HepG2 (cell line): ENCODE measurements at regions not wholly inside any gene's neighbourhood (a gene's known extent, or its start where the extent isn't known, plus 50 kb on each side); places are given as distances from the start of the nearest gene placed in this dataset.
A peak's percentile ranks its signal among the peaks of the same experiment; 100 is the strongest.

ENCODE experiments used
- AGO1 ChIP-seq: fragments of 200-400 bp; formaldehyde crosslinking; IDR thresholded peaks from 2 replicates; pipeline ENCODE4 v1.6.1; 2017; ENCODE audit warnings: mild to moderate bottlenecking, low read depth, low read length, moderate library complexity; ENCODE audit not compliant: poor library complexity, severe bottlenecking
- CCAR2 ChIP-seq: fragments of 200-400 bp; formaldehyde crosslinking; optimal IDR thresholded peaks from 2 replicates; pipeline ENCODE3; 2018; ENCODE audit warnings: low read depth, mild to moderate bottlenecking, low read length, moderate library complexity
- DMAP1 ChIP-seq: IDR thresholded peaks from 2 replicates; pipeline ENCODE4 v1.6.1; 2016
- ELF4 ChIP-seq: sonication (generic); formaldehyde crosslinking; IDR thresholded peaks from 2 replicates; pipeline ENCODE4 v1.5.0; 2020; ENCODE audit warnings: missing genetic modification reagents, mild to moderate bottlenecking, moderate library complexity, borderline replicate concordance
- EP300 ChIP-seq, 3 experiments: sonication (generic) in 1 of 3; formaldehyde crosslinking in 1 of 3; IDR thresholded peaks; 2 replicates each; pipeline versions ENCODE4 v1.5.1 to v1.6.1; 2011 to 2020; ENCODE audit warnings: low read depth in 2 of 3, low read length in 2 of 3, borderline replicate concordance in 1 of 3, improper control_type of control experiment in 1 of 3, mild to moderate bottlenecking in 1 of 3, missing genetic modification reagents in 1 of 3, moderate library complexity in 1 of 3
- HOXA7 ChIP-seq: sonication (generic); formaldehyde crosslinking; IDR thresholded peaks from 2 replicates; pipeline ENCODE4 v1.8.1; 2022; ENCODE audit warnings: mild to moderate bottlenecking, missing genetic modification reagents, moderate library complexity
- KDM6A ChIP-seq: IDR thresholded peaks from 2 replicates; pipeline ENCODE4 v1.6.1; 2016; ENCODE audit warnings: low read depth
- KLF9 ChIP-seq: IDR thresholded peaks from 2 replicates; pipeline ENCODE4 v1.6.1; 2016; ENCODE audit warnings: low read depth
- MED1 ChIP-seq: sonication (generic); formaldehyde crosslinking; IDR thresholded peaks from 2 replicates; pipeline ENCODE4 v1.4.0; 2020; ENCODE audit warnings: missing genetic modification reagents
- MYC ChIP-seq: sonication (generic); formaldehyde crosslinking; IDR thresholded peaks from 2 replicates; pipeline ENCODE4 v1.9.0; 2021; ENCODE audit warnings: missing genetic modification reagents, borderline replicate concordance
- RXRA ChIP-seq: sonication (generic); formaldehyde crosslinking; IDR thresholded peaks from 2 replicates; pipeline ENCODE4 v1.5.1; 2020; ENCODE audit warnings: missing genetic modification reagents
- SALL1 ChIP-seq: sonication (generic); formaldehyde crosslinking; IDR thresholded peaks from 2 replicates; pipeline ENCODE4 v1.8.0; 2022; ENCODE audit warnings: mild to moderate bottlenecking, missing genetic modification reagents
- SOX5 ChIP-seq: IDR thresholded peaks from 2 replicates; pipeline ENCODE4 v1.6.1; 2016; ENCODE audit warnings: borderline replicate concordance
- TFDP1 ChIP-seq: IDR thresholded peaks from 2 replicates; pipeline ENCODE4 v1.6.1; 2016; ENCODE audit warnings: missing compliant biosample characterization, missing genetic modification reagents, borderline replicate concordance
- ZHX2 ChIP-seq, 2 experiments: sonication (generic) in 1 of 2; formaldehyde crosslinking in 1 of 2; IDR thresholded peaks; 2 replicates each; pipeline versions ENCODE4 v1.6.1 to v1.9.0; 2014 to 2022; ENCODE audit warnings: antibody characterized with exemption in 1 of 2, borderline replicate concordance in 1 of 2, inconsistent platforms in 1 of 2, low read depth in 1 of 2, missing genetic modification reagents in 1 of 2
- ZNF282 ChIP-seq: fragments of 450-650 bp; IDR thresholded peaks from 2 replicates; pipeline ENCODE4 v1.6.1; 2018; ENCODE audit not compliant: partially characterized antibody
- ZNF382 ChIP-seq: sonication (generic); formaldehyde crosslinking; IDR thresholded peaks from 2 replicates; pipeline ENCODE4 v1.5.0; 2020; ENCODE audit warnings: missing genetic modification reagents, mild to moderate bottlenecking, borderline replicate concordance
- ZNF383 ChIP-seq: sonication (generic); formaldehyde crosslinking; IDR thresholded peaks from 2 replicates; pipeline ENCODE4 v1.4.0; 2020; ENCODE audit warnings: missing genetic modification reagents, mild to moderate bottlenecking, borderline replicate concordance
- ZNF468 ChIP-seq: sonication (generic); formaldehyde crosslinking; IDR thresholded peaks from 2 replicates; pipeline ENCODE4 v1.8.0; 2022; ENCODE audit warnings: mild to moderate bottlenecking, moderate library complexity, missing genetic modification reagents
- ZUFSP ChIP-seq: sonication (generic); formaldehyde crosslinking; IDR thresholded peaks from 2 replicates; pipeline ENCODE4 v1.9.0; 2021; ENCODE audit warnings: missing genetic modification reagents, mild to moderate bottlenecking, borderline replicate concordance

- peak; percentile 59; the same call in 1 of the 2 replicates for TF ChIP-seq TFDP1
- TF ChIP-seq RXRA (CRISPR knock-in tag): no peak; the same call in none of the 2 replicates
- TF ChIP-seq MED1: peak; percentile 61
- TF ChIP-seq ZNF468: no peak
- no peak; the same call in 1 of the 2 replicates for TF ChIP-seq SALL1 (CRISPR knock-in tag)
- no peak for TF ChIP-seq KLF9 (CRISPR knock-in tag)
- no peak for TF ChIP-seq CCAR2
- TF ChIP-seq DMAP1 (CRISPR knock-in tag): no peak; the same call in 1 of the 2 replicates
- no peak for TF ChIP-seq ZNF382 (CRISPR knock-in tag)
- no peak for TF ChIP-seq ZUFSP (CRISPR knock-in tag)
- peak in 1 of 2 experiments; percentile 92; a peak in 2 of 4 replicates for TF ChIP-seq EP300 (IDR thresholded peaks at IDR 0.05; ENCODE audit: low read depth in 2 of 2, low read length in 2 of 2)
- peak; percentile 38; the same call in 1 of the 2 replicates for TF ChIP-seq EP300 (CRISPR knock-in tag; IDR thresholded peaks at IDR 0.05; ENCODE audit: borderline replicate concordance)
- TF ChIP-seq AGO1: no peak
- no peak for TF ChIP-seq ZNF282
- peak; percentile 71 for TF ChIP-seq MYC (CRISPR knock-in tag)
- peak; percentile 97 for TF ChIP-seq SOX5
- peak; percentile 69; the same call in 1 of the 2 replicates for TF ChIP-seq KDM6A (CRISPR knock-in tag)
- no peak for TF ChIP-seq ZNF383
- no peak for TF ChIP-seq HOXA7 (CRISPR knock-in tag)
- 0 out of 2 replicates have a peak, but pooled peaks have one; percentile 27 for TF ChIP-seq ZHX2 (IDR thresholded peaks at IDR 0.05; ENCODE audit: low read depth)
- TF ChIP-seq ZHX2 (CRISPR knock-in tag; IDR thresholded peaks at IDR 0.05; ENCODE audit: borderline replicate concordance): no peak
- no peak for TF ChIP-seq ELF4
These were observed 266.4 kb downstream of the ANAPC1 start (continued) for GRCh38 chr2:111617299-111618225.
